ENCODE measurements at regions not wholly inside any gene's neighbourhood (a gene's known extent, or its start where the extent isn't known, plus 50 kb on each side); places are given as distances from the start of the nearest gene placed in this dataset.

GRCh38 chr12:126602612-126603011, 1537.4 kb downstream of the AACS start:
- DNase-seq: no peak

GRCh38 chr12:126607157-126607556, 1541.9 kb downstream of the AACS start:
- DNase-seq: no peak

GRCh38 chr12:126607867-126608266, 1542.6 kb downstream of the AACS start:
- DNase-seq: no peak

GRCh38 chr12:126608607-126609175, 1543.5 kb downstream of the AACS start:
- DNase-seq: no peak

GRCh38 chr12:126616441-126616840, 1551.2 kb downstream of the AACS start:
- no peak for DNase-seq

- DNase-seq: no peak
These were observed 1552.1 kb downstream of the AACS start for GRCh38 chr12:126617312-126617711.

GRCh38 chr12:126627596-126627995, 1562.4 kb downstream of the AACS start:
- no peak for DNase-seq

GRCh38 chr12:126636821-126637220, 1571.6 kb downstream of the AACS start:
- no peak for DNase-seq

GRCh38 chr12:126644236-126645020, 1579.2 kb downstream of the AACS start:
- DNase-seq: no peak

- no peak for DNase-seq
These were observed 1582.8 kb downstream of the AACS start for GRCh38 chr12:126648074-126648473.

GRCh38 chr12:126651133-126651532, 1585.9 kb downstream of the AACS start:
- DNase-seq: no peak

- no peak for DNase-seq
These were observed 1598.3 kb downstream of the AACS start for GRCh38 chr12:126663304-126664094.

- DNase-seq: no peak
These were observed 1599.6 kb upstream of the TMEM132C start for GRCh38 chr12:126667339-126667738.

- DNase-seq: no peak
These were observed 1598.4 kb upstream of the TMEM132C start for GRCh38 chr12:126668538-126668937.

GRCh38 chr12:126668961-126669360, 1598.0 kb upstream of the TMEM132C start:
- no peak for DNase-seq

- no peak for DNase-seq
These were observed 1590.5 kb upstream of the TMEM132C start for GRCh38 chr12:126676434-126676833.

- DNase-seq: peak; percentile 57
These were observed 1585.3 kb upstream of the TMEM132C start for GRCh38 chr12:126681676-126682075.

GRCh38 chr12:126684703-126685102, 1582.3 kb upstream of the TMEM132C start:
- no peak for DNase-seq

GRCh38 chr12:126685636-126686035, 1581.3 kb upstream of the TMEM132C start:
- DNase-seq: no peak

- DNase-seq: no peak
These were observed 1578.4 kb upstream of the TMEM132C start for GRCh38 chr12:126688556-126688955.

- DNase-seq: no peak
These were observed 1566.9 kb upstream of the TMEM132C start for GRCh38 chr12:126700096-126700495.

GRCh38 chr12:126704609-126705008, 1562.4 kb upstream of the TMEM132C start:
- no peak for DNase-seq

- no peak for DNase-seq
These were observed 1560.7 kb upstream of the TMEM132C start for GRCh38 chr12:126706300-126706699.

Data from left kidney (tissue), 1 donor.